ENCODE measurements at regions not wholly inside any gene's neighbourhood (a gene's known extent, or its start where the extent isn't known, plus 50 kb on each side); places are given as distances from the start of the nearest gene placed in this dataset.

GRCh38 chr22:20639343-20639742, 131.9 kb downstream of the MED15 start:
- TF ChIP-seq POLR2A (IDR thresholded peaks at IDR 0.05) (no peak), CTCF (IDR thresholded peaks at IDR 0.05) (no peak)

All from suprapubic skin (tissue), 3 donors.